ENCODE measurements at regions not wholly inside any gene's neighbourhood (a gene's known extent, or its start where the extent isn't known, plus 50 kb on each side); places are given as distances from the start of the nearest gene placed in this dataset.

DNA sequence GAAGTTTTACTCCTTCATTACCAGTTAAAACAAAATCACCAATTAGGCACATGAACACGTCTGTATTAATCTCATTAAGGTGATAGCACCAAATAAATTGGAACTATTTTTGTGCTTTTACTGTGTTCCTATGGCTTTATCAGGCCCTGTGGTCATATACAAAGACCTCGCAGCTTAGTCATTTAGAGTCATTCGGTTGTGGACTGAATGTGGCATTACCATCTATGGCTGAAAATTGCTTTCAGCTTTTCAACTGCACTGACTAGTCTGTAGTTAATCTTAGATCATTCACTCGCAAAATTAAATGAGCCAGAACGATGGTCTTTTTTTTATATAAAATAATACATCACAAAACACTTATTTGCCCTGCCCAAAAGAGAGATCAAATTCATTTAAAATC, 601.7 kb downstream of the NR4A2 start:
- H3K4me1 ChIP-seq, result no peaks in the 10 kb centered on the region
- no peak overlapping the region for H3K4me3 ChIP-seq
- no peaks in the 10 kb centered on the region for H3K27me3 ChIP-seq
- TF ChIP-seq, protein P1, sequence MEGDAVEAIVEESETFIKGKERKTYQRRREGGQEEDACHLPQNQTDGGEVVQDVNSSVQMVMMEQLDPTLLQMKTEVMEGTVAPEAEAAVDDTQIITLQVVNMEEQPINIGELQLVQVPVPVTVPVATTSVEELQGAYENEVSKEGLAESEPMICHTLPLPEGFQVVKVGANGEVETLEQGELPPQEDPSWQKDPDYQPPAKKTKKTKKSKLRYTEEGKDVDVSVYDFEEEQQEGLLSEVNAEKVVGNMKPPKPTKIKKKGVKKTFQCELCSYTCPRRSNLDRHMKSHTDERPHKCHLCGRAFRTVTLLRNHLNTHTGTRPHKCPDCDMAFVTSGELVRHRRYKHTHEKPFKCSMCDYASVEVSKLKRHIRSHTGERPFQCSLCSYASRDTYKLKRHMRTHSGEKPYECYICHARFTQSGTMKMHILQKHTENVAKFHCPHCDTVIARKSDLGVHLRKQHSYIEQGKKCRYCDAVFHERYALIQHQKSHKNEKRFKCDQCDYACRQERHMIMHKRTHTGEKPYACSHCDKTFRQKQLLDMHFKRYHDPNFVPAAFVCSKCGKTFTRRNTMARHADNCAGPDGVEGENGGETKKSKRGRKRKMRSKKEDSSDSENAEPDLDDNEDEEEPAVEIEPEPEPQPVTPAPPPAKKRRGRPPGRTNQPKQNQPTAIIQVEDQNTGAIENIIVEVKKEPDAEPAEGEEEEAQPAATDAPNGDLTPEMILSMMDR (IDR thresholded peaks at IDR 0.05), result no peak
- no peaks in the 10 kb centered on the region for H3K36me3 ChIP-seq
- intact Hi-C loops (cut with DNase I), result no loop called here
- no peak for DNase-seq
- no peak overlapping the region for H3K9ac ChIP-seq (ENCODE audit: low read depth in 2 of 2, low read length in 2 of 2)
- no peaks in the 10 kb centered on the region for H3K9me3 ChIP-seq
- H3K27ac ChIP-seq, result no peak overlapping the region

DNA sequence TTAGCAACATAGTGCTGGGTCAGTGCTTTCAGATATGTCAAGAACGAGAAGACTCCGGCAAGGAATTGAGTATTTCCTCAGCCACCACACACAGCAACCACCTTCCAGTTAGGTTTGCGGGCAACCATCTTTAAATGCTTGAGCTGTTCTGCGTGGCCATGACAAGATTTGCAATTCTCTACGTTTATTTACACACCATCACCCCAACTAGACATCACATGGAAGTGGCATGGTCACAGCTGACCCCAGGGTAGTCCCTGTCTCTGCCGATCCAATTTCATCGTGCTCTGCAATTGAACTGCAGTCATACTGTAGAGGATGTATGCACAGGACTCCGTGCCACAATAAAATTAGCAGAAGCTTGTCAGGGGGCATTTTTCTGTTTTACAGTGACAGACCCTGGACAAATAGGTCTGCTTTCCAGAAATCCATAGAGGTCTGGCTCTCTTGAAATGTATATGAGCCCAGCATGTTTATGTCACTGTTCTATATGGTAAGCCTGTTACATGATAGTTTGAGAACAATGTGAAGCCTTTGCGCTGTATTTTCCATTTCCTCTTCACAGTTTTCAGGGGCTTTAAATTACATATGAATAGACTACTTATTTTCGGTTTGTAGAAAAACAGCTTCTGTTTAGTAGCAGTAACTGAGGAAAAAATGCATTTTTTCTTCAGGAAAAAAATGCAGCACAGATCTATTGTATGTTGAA, 605.2 kb downstream of the NR4A2 start:
- intact Hi-C loops (cut with DNase I), result no loop called here
- no peaks in the 10 kb centered on the region for H3K36me3 ChIP-seq
- no peaks in the 10 kb centered on the region for H3K9me3 ChIP-seq
- H3K4me3 ChIP-seq, result no peak overlapping the region
- H3K27me3 ChIP-seq, result no peaks in the 10 kb centered on the region
- no peak overlapping the region for H3K9ac ChIP-seq (ENCODE audit: low read depth in 2 of 2, low read length in 2 of 2)
- DNase-seq, result no peak
- H3K27ac ChIP-seq, result no peak overlapping the region
- TF ChIP-seq, protein P1 (IDR thresholded peaks at IDR 0.05), result no peak
- no peaks in the 10 kb centered on the region for H3K4me1 ChIP-seq

DNA sequence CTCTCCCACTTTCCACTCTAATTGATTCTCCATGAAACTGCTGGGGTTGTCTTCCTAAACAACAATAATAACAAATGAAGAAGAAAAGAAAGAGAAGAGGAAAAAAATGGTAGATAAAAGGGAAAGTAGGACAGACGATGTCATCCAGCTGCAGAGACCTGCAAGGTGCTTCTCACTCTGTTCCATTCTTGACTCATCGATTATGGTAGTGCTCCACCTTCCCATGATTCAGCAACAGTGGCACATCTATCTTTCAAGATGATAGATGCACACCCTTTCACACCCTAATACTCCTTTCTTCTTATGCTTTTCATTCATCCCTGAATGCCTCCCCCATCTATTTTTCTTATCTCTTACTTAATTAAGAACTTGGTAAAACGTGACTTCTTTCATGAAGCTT, 610.2 kb downstream of the NR4A2 start:
- intact Hi-C loops (cut with DNase I), result no loop called here
- TF ChIP-seq, protein P1 (IDR thresholded peaks at IDR 0.05), result no peak
- Histone ChIP-seq H3K27ac (no peak overlapping the region), H3K27me3 (no peaks in the 10 kb centered on the region), H3K4me1 (no peaks in the 10 kb centered on the region), H3K4me3 (no peak overlapping the region), H3K9me3 (no peaks in the 10 kb centered on the region), H3K36me3 (no peaks in the 10 kb centered on the region), H3K9ac (ENCODE audit: low read depth in 2 of 2, low read length in 2 of 2) (no peak overlapping the region)
- DNase-seq, result no peak

DNA sequence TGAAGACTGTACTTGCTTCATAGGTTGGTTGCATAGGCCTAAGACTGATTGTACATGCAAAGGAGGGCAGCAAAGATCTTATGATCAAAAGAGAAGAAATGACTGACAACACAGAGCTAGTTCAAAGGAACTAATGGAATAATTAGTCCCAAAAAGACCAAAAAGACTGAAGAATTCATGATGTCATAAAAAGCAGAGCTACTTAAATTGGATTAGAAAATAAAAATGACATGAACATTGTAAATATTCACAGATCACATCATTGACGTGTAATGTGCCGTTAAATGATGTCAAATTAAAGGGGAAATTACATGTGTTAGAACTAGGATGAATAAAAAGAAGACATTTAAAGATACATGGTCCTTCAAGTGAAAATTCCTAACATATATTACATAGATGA, 616.8 kb downstream of the NR4A2 start:
- intact Hi-C loops (cut with DNase I), result no loop called here
- no peaks in the 10 kb centered on the region for H3K4me1 ChIP-seq
- no peaks in the 10 kb centered on the region for H3K36me3 ChIP-seq
- no peak overlapping the region for H3K27ac ChIP-seq
- no peak overlapping the region for H3K4me3 ChIP-seq
- TF ChIP-seq, protein P1 (IDR thresholded peaks at IDR 0.05), result no peak
- H3K27me3 ChIP-seq, result no peaks in the 10 kb centered on the region
- no peak overlapping the region for H3K9ac ChIP-seq (ENCODE audit: low read depth in 2 of 2, low read length in 2 of 2)
- H3K9me3 ChIP-seq, result no peaks in the 10 kb centered on the region
- DNase-seq, result no peak

DNA sequence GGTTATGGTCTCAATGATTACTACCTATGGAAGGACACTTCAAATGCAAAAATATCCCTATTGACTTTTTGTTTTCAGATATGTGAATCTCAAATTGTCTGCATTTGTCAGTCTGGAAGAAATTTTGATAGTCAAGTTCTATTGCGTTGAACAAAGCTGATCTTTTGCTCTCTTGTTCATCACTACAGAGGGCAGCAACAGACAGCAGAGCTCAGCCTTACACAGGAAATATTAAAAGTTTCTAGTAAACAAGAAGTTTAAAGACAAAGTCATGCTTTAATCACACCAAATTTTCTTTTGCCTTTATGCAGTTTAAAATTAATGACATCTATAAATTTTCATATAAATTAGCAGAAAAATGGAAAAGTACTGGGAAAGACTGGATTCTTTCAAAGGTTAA, 617.5 kb downstream of the NR4A2 start:
- H3K9ac ChIP-seq (ENCODE audit: low read depth in 2 of 2, low read length in 2 of 2), result no peak overlapping the region
- H3K4me1 ChIP-seq, result no peaks in the 10 kb centered on the region
- no peaks in the 10 kb centered on the region for H3K36me3 ChIP-seq
- no peak overlapping the region for H3K27ac ChIP-seq
- no peaks in the 10 kb centered on the region for H3K27me3 ChIP-seq
- no peak overlapping the region for H3K4me3 ChIP-seq
- DNase-seq, result no peak
- intact Hi-C loops (cut with DNase I), result no loop called here
- TF ChIP-seq, protein P1 (IDR thresholded peaks at IDR 0.05), result no peak
- H3K9me3 ChIP-seq, result no peaks in the 10 kb centered on the region
